ENCODE measurements at regions not wholly inside any gene's neighbourhood (a gene's known extent, or its start where the extent isn't known, plus 50 kb on each side); places are given as distances from the start of the nearest gene placed in this dataset.

- TF ChIP-seq CTCF (CRISPR knock-in tag; IDR thresholded peaks at IDR 0.05) (no peak), NCOA1 (CRISPR knock-in tag; IDR thresholded peaks at IDR 0.05) (no peak), MYC (CRISPR knock-in tag; IDR thresholded peaks at IDR 0.05; ENCODE audit: borderline replicate concordance) (no peak), PRPF4 (IDR thresholded peaks at IDR 0.05; ENCODE audit: low read depth, low read length, poor library complexity, severe bottlenecking) (no peak), KDM1A (CRISPR knock-in tag; IDR thresholded peaks at IDR 0.05) (no peak), ELF1 (CRISPR knock-in tag; IDR thresholded peaks at IDR 0.05) (no peak), GPBP1L1 (CRISPR knock-in tag; IDR thresholded peaks at IDR 0.05) (no peak), ZNF431 (CRISPR knock-in tag; IDR thresholded peaks at IDR 0.05; ENCODE audit: borderline replicate concordance, low read depth) (no peak)
These were observed 211.8 kb downstream of the NR2F2 start for GRCh38 chr15:96542130-96542770.

Measured in HepG2 (cell line).